Fibroblast of mammary gland (primary cell): ENCODE measurements at regions not wholly inside any gene's neighbourhood (a gene's known extent, or its start where the extent isn't known, plus 50 kb on each side); places are given as distances from the start of the nearest gene placed in this dataset.

Source experiments
- DNase-seq: peaks from one replicate; pipeline ENCODE4 v3.0.0-alpha.2; 2010; ENCODE audit warnings: low read depth
- H3K4me3 ChIP-seq: 2 replicates; pipeline ENCODE4 v1.5.1; 2011; ENCODE audit warnings: low read depth, mild to moderate bottlenecking, low read length, moderate library complexity; ENCODE audit not compliant: control insufficient read depth
- TF ChIP-seq, protein P1 (sequence below): conservative IDR thresholded peaks from 2 replicates; pipeline ENCODE4 v1.5.1; 2011; ENCODE audit warnings: low read depth, low read length, inconsistent platforms; ENCODE audit not compliant: control insufficient read depth, insufficient read depth

DNA sequence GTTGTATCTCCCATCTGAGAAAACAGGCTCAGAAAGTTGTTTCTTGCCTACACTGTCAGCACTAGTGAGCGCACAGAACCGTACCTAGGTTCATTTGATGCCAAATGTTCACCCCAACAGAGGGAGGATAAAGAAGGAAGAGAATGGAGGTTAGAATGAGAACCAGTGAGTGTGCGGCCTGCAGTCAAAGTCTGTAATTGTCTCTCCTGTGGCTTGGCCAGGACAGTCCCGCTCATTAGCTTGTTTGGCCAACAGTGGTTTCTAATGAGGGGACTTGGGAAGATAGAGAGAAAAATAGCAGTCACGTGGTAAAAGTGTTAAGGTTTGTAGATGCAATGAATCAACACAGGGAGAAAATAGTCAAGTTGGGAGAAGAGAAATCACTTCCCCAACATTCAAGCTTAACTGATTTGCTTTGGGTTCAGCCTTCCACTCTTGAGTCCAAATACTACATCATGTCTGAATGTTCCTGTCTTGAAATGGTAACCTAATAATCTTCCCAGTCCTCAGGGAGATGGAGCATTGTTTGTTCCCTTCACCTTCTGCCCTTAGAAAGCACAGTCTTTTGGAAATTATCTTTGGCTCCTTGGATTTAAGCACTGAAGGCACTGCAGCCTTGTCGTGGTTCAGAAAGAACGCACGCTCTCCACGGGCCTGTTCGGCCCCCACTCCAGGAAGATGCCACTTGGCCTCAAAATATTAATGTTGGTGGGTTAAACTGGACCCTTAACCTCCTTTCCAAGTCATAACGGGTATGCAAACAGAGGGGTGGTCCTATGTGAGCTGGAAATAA is 360.4 kb upstream of the ZNF32 start:
- H3K4me3 ChIP-seq: no peak overlapping the region
- no peak for DNase-seq
- TF ChIP-seq, protein P1, sequence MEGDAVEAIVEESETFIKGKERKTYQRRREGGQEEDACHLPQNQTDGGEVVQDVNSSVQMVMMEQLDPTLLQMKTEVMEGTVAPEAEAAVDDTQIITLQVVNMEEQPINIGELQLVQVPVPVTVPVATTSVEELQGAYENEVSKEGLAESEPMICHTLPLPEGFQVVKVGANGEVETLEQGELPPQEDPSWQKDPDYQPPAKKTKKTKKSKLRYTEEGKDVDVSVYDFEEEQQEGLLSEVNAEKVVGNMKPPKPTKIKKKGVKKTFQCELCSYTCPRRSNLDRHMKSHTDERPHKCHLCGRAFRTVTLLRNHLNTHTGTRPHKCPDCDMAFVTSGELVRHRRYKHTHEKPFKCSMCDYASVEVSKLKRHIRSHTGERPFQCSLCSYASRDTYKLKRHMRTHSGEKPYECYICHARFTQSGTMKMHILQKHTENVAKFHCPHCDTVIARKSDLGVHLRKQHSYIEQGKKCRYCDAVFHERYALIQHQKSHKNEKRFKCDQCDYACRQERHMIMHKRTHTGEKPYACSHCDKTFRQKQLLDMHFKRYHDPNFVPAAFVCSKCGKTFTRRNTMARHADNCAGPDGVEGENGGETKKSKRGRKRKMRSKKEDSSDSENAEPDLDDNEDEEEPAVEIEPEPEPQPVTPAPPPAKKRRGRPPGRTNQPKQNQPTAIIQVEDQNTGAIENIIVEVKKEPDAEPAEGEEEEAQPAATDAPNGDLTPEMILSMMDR: no peak

DNA sequence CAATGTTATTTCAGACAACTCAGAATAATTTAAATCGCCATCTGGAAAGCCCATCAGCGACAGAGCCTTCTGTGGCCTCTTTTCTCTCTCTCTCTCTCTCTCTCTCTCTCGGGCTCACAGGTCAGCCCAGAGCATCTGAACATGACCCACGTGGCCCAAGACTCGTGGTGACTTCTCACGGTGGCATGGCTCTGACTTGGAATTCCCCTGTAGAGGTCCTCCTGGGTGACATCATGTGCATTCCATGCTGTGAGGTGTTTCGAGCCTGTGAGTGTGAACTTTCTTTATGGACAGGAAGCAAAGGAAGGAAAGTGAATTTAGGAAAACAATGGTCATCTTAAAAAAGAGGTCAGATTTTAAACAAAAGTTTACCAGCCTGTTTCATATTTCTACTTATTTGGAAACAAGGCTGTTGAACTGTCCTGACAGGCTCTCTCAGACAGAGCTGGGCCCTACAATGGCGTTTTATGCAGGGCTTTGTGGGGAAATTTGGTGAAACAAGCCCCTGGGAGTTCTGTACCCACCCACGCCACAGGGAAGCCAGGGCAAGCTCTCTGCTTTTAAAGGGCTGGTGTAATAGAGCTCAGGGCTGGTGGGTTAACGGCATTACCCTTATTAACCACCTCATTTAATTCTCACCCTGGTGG is 359.7 kb upstream of the ZNF32 start:
- no peak overlapping the region for H3K4me3 ChIP-seq
- TF ChIP-seq, protein P1: no peak
- peak; percentile 60 for DNase-seq

DNA sequence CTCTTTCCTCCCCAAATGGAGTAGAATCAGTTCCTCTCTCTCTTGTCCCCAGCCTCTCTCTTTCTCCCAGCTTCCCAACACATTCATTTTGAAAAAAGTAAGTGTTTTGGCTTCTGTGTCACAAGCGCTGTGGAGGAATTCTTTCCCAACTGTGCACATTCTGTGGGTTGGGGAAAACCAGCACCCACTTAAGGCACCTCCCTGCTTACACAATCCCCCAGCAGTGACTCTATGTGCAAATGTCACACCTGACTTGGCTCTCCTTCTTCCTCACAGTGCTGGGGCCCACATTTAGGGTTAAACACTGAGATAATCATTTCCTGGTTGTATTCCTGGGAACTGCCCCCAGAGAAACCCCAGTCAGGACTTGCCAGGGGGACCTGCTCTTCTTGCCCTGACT is 358.1 kb upstream of the ZNF32 start:
- H3K4me3 ChIP-seq: no peak overlapping the region
- TF ChIP-seq, protein P1: no peak
- DNase-seq: peak; percentile 8

DNA sequence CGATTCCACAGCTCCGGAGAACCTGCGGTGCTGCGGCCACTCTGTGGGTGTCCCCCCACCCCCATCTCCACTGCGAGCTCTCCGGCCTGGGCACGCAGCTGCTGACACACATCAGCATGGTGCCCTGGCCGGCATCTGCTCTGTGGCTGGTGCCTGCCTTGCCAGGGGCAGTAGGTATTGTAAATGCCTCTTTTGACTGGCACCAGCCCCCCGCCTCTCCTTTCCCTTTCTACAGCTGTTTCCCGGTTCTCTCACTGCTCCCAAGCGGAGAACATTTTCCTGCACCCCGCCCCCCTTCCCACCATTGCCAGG is 357.1 kb upstream of the ZNF32 start:
- DNase-seq: no peak
- no peak overlapping the region for H3K4me3 ChIP-seq
- TF ChIP-seq, protein P1: no peak

DNA sequence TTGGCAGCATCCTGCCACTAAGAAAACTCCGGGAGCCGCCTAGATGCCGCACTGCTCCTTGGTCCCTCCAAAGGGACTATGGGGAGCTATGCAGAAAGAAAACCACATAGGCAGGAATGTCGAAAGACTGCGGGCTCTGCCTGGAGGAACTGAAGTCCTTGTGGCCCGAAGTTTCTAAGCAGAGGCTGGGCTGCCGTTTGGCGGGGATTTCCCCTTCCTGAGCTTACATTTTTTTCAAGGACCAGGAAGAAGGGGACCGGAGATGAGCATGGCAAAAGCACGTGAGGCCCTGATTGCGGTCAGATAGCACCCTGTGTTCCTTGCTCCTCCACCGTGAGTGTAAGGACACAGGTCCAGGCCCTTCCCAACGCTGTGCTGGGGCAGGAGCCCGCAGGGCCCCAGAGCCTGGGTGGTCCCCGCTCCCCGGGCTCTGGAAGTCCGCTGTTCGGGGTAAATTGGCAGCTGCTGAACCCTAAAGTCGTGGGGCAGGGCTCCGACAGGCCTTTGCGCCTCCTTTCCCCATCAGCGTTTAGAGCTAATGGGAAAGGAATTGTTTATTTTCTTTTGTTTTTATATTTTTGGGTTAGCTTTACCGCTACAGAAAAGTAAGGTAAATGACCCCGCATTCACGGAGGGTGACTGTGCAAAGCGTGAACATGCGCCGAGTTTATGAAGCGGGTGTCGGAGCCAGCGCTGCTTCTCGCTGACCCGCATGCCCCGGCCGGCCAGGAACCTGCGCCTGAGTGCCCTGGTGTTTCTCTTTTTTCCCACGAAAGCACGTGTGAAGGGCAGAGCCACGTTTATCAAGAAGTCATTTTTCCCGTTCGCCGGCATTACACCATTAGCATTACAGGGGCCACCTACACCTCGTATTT is 356.5 kb upstream of the ZNF32 start:
- DNase-seq: no peak
- no peak overlapping the region for H3K4me3 ChIP-seq
- TF ChIP-seq, protein P1: no peak

DNA sequence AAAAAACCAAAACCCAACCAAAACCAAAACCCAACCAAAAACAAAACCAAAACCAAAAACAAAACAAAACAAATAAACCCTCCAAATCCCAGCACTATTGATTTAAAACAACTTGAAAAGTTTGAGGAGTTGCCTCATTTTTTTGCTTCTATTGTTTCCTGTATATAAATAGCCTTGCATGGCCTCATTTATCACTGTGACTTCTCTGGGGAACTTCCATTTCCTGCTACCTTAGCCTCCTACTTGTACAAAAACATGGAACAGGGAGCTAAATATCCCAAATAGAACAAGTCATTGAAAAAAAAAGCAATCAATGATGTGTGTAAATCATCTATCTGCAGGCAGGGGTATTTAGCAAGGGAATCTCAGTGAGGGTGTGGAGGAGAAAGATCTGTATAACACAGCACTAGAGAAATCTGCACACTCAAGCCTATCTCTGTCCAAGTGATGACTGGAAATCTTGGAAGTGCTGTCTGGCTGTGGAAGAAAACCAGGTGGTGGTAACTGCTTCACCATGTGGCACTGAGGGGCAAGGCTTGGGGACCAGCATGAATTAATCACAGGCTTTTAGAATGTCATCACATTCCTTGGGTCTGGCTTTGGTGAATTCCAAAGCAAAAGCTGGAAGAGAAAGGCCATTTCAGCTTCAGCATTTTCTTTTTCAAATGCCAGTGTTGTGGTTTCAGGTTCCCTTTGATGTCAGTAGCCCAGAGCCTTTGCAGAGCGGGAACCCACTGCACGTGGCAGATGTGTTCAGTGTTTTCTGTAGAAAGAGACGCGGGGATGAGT is 349.5 kb upstream of the ZNF32 start:
- H3K4me3 ChIP-seq: no peak overlapping the region
- TF ChIP-seq, protein P1: no peak
- DNase-seq: peak; percentile 23
